Endothelial cell of umbilical vein (primary cell): ENCODE measurements at regions not wholly inside any gene's neighbourhood (a gene's known extent, or its start where the extent isn't known, plus 50 kb on each side); places are given as distances from the start of the nearest gene placed in this dataset.

Experiments
- BruUV-seq: library from RNA; stranded (reverse); fragments of 400-500 nt; replicated peaks from 2 replicates; lab custom pipeline; 2021; lab: Mats Ljungman, UMichigan
- CTCF ChIA-PET: fragments of 300-600, 350-600 bp; sonication (Branson Sonifier 250); formaldehyde crosslinking; loops from one replicate; lab custom pipeline; 2021; ENCODE audit warnings: antibody characterized with exemption, inconsistent platforms; lab: Charles Lee
- POLR2A ChIA-PET: fragments of 300-600, 350-600 bp; sonication (Branson Sonifier 250); formaldehyde crosslinking; loops from one replicate; lab custom pipeline; 2021; ENCODE audit warnings: antibody characterized with exemption, inconsistent platforms; lab: Charles Lee
- DNase-seq: peaks from one replicate; pipeline ENCODE4 v3.0.0-alpha.2; 2011; ENCODE audit warnings: low read depth, low spot score
- FAIRE-seq: peaks from 2 replicates; lab custom pipeline; 2011; peaks lifted over from hg19 to GRCh38; lab: Jason Lieb, UNC
- H2AFZ ChIP-seq: 2 replicates; pipeline ENCODE4 v1.6.0; 2012; ENCODE audit warnings: low read depth, low read length, control low read depth, inconsistent platforms
- H3K27ac ChIP-seq: 2 replicates; pipeline ENCODE4 v1.5.1; 2011; ENCODE audit warnings: low read depth, mild to moderate bottlenecking, control low read depth, low read length, moderate library complexity; ENCODE audit not compliant: insufficient read depth
- H3K27me3 ChIP-seq, 2 experiments: 2 replicates each; pipeline versions ENCODE4 v1.6.0 to v1.6.1; 2011; ENCODE audit warnings: low read length in 2 of 2, mixed read lengths in 1 of 2; ENCODE audit not compliant: control insufficient read depth in 2 of 2, insufficient read depth in 2 of 2
- H3K36me3 ChIP-seq, 2 experiments: 2 replicates in 1 of 2; 3 replicates in 1 of 2; pipeline ENCODE4 v1.5.1; 2011; ENCODE audit warnings: low read length in 2 of 2, mild to moderate bottlenecking in 1 of 2, moderate library complexity in 1 of 2; ENCODE audit not compliant: control insufficient read depth in 2 of 2, insufficient read depth in 2 of 2; ENCODE audit errors: extremely low read depth in 1 of 2
- H3K4me1 ChIP-seq: 3 replicates; pipeline ENCODE4 v1.5.1; 2011; ENCODE audit warnings: mild to moderate bottlenecking, low read length; ENCODE audit not compliant: control insufficient read depth, insufficient read depth; ENCODE audit errors: extremely low read depth
- H3K4me2 ChIP-seq: 2 replicates; pipeline ENCODE4 v1.6.1; 2011; ENCODE audit warnings: low read length, control low read depth, mixed read lengths; ENCODE audit not compliant: insufficient read depth
- H3K4me3 ChIP-seq, 3 experiments: fragments of 200-600 bp in 1 of 3; sonication (generic), shearing (Covaris generic) in 1 of 3; replicated peaks in 1 of 3; 2 replicates each; pipeline ENCODE4 v1.5.1; 2011 to 2016; ENCODE audit warnings: control low read depth in 3 of 3, low read length in 3 of 3, mild to moderate bottlenecking in 2 of 3, inconsistent platforms in 1 of 3, low read depth in 1 of 3, moderate library complexity in 1 of 3; ENCODE audit not compliant: insufficient read depth in 1 of 3
- H3K79me2 ChIP-seq: 2 replicates; pipeline ENCODE4 v1.6.0; 2012; ENCODE audit warnings: low read length, inconsistent platforms; ENCODE audit not compliant: control insufficient read depth, insufficient read depth
- H3K9ac ChIP-seq: replicated peaks from 2 replicates; pipeline ENCODE3; 2011; ENCODE audit warnings: low read length, control low read depth; ENCODE audit not compliant: insufficient read depth; ENCODE audit errors: extremely low read depth
- H3K9me1 ChIP-seq: replicated peaks from 3 replicates; pipeline ENCODE4 v1.6.0; 2011; ENCODE audit warnings: mild to moderate bottlenecking, low read length; ENCODE audit not compliant: control insufficient read depth, insufficient read depth; ENCODE audit errors: extremely low read depth
- H3K9me3 ChIP-seq: replicated peaks from 2 replicates; pipeline ENCODE4 v1.5.1; 2012; ENCODE audit warnings: low read length, inconsistent platforms; ENCODE audit not compliant: control insufficient read depth, insufficient read depth
- H4K20me1 ChIP-seq: replicated peaks from 2 replicates; pipeline ENCODE3; 2011; ENCODE audit warnings: mild to moderate bottlenecking, low read length; ENCODE audit not compliant: control insufficient read depth, insufficient read depth; ENCODE audit errors: extremely low read depth
- CTCF ChIP-seq, 2 donors: IDR thresholded peaks; 1 replicate in 1 of 2; 2 replicates in 1 of 2; pipeline ENCODE4 v1.5.1; 2011; ENCODE audit warnings: low read length in 2 of 2, mild to moderate bottlenecking in 2 of 2, moderate library complexity in 2 of 2, control low read depth in 1 of 2, inconsistent platforms in 1 of 2, low read depth in 1 of 2; ENCODE audit not compliant: insufficient read depth in 1 of 2; ENCODE audit errors: extremely low read depth in 1 of 2
- EZH2 ChIP-seq: IDR thresholded peaks from 2 replicates; pipeline ENCODE4 v1.6.1; 2012; ENCODE audit warnings: borderline replicate concordance, low read depth, mild to moderate bottlenecking, moderate library complexity, low read length, inconsistent platforms; ENCODE audit not compliant: severe bottlenecking
- FOS ChIP-seq: IDR thresholded peaks from 2 replicates; pipeline ENCODE4 v1.6.1; 2011; ENCODE audit warnings: mild to moderate bottlenecking, low read length, moderate library complexity, borderline replicate concordance; ENCODE audit not compliant: insufficient read depth
- GATA2 ChIP-seq: IDR thresholded peaks from 2 replicates; pipeline ENCODE4 v1.7.0; 2011; ENCODE audit warnings: low read depth, mild to moderate bottlenecking, moderate library complexity, mixed read lengths, low read length; ENCODE audit not compliant: insufficient read length, insufficient read depth
- JUN ChIP-seq: IDR thresholded peaks from 2 replicates; pipeline ENCODE4 v1.6.1; 2011; ENCODE audit warnings: borderline replicate concordance, low read depth; ENCODE audit not compliant: insufficient read length, insufficient read depth
- MAX ChIP-seq: IDR thresholded peaks from 2 replicates; pipeline ENCODE4 v1.6.1; 2011; ENCODE audit not compliant: insufficient read depth, insufficient read length
- MYC ChIP-seq: IDR thresholded peaks from one replicate; pipeline ENCODE4 v1.6.1; 2011; ENCODE audit warnings: mild to moderate bottlenecking, low read depth, low read length
- POLR2A ChIP-seq: IDR thresholded peaks from 2 replicates; pipeline ENCODE4 v1.6.1; 2012; ENCODE audit warnings: low read depth, mild to moderate bottlenecking, control low read depth, low read length
- POLR2AphosphoS5 ChIP-seq: IDR thresholded peaks from 2 replicates; pipeline ENCODE4 v1.6.1; 2012; ENCODE audit warnings: low read depth, mild to moderate bottlenecking, control low read depth, low read length, moderate library complexity; ENCODE audit not compliant: insufficient read depth
- dilution Hi-C: fragments of 300-500 bp; cut with MboI; formaldehyde crosslinking; loops from one replicate; pipeline ENCODE4 v1.15.0; 2019; ENCODE audit warnings: low sequenced_read_pairs; ENCODE audit not compliant: extremely low pct_ligation_motif_present
- intact Hi-C: fragments of 100-400 bp; cut with micrococcal nuclease; formaldehyde crosslinking; loops from one replicate; pipeline ENCODE4 v1.10.0; 2022

GRCh38 chr11:87462171-87462570 lies 424.4 kb downstream of the TMEM135 start:
- dilution Hi-C loops (no loop called here), intact Hi-C loops (no loop called here)
- Histone ChIP-seq H4K20me1 (no peaks in the 10 kb centered on the region), H3K27ac (no peak overlapping the region), H3K9ac (no peak overlapping the region), H3K4me1 (no peaks in the 10 kb centered on the region), H3K4me2 (no peak overlapping the region), H3K9me3 (no peaks in the 10 kb centered on the region), H3K27me3 (no peaks in the 10 kb centered on the region), H3K36me3 (no peaks in the 10 kb centered on the region), H3K4me3 (no peak overlapping the region), H2AFZ (no peak overlapping the region), H3K79me2 (no peaks in the 10 kb centered on the region), H3K9me1 (no peaks in the 10 kb centered on the region)
- BruUV-seq: no TSS peak
- ChIA-PET POLR2A (no interaction called here), CTCF (no interaction called here)
- no peak for DNase-seq
- TF ChIP-seq CTCF (IDR thresholded peaks at IDR 0.05; ENCODE audit: extremely low read depth in 1 of 2, insufficient read depth in 1 of 2, low read depth in 1 of 2, low read length in 2 of 2) (no peak), MAX (no peak), POLR2AphosphoS5 (no peak), EZH2 (no peak), FOS (no peak), GATA2 (no peak), JUN (no peak), POLR2A (no peak), MYC (no peak)
- FAIRE-seq: no peak
